H1 (cell line): ENCODE measurements at regions not wholly inside any gene's neighbourhood (a gene's known extent, or its start where the extent isn't known, plus 50 kb on each side); places are given as distances from the start of the nearest gene placed in this dataset.

Experiments used
- CTCF ChIA-PET: fragments of 300-600 bp; sonication (Branson Sonifier 250); formaldehyde crosslinking; loops from one replicate; lab custom pipeline; 2021; ENCODE audit not compliant: partially characterized antibody; lab: Charles Lee
- POLR2A ChIA-PET: fragments of 300-600 bp; sonication (Branson Sonifier 250); formaldehyde crosslinking; loops from one replicate; lab custom pipeline; 2021; ENCODE audit warnings: inconsistent platforms; ENCODE audit not compliant: partially characterized antibody; lab: Charles Lee
- DNase-seq, 2 experiments: peaks; one replicate each; pipeline versions ENCODE4 v3.0.0 to v3.0.0-alpha.2; 2010 to 2022; ENCODE audit warnings: low spot score in 2 of 2, low read depth in 1 of 2, mixed read lengths in 1 of 2
- FAIRE-seq: peaks from 2 replicates; lab custom pipeline; 2011; peaks lifted over from hg19 to GRCh38; lab: Jason Lieb, UNC
- H2AFZ ChIP-seq: 2 replicates; pipeline ENCODE4 v1.8.1; 2012; ENCODE audit warnings: low read length, inconsistent platforms
- H2AK5ac ChIP-seq: 2 replicates; pipeline ENCODE4 v1.6.1; 2013; ENCODE audit warnings: low read depth, low read length
- H2BK120ac ChIP-seq: replicated peaks from 2 replicates; pipeline ENCODE3; 2013; ENCODE audit warnings: low read depth, low read length, inconsistent platforms
- H2BK12ac ChIP-seq: 2 replicates; pipeline ENCODE4 v1.6.1; 2013; ENCODE audit warnings: low read depth, low read length
- H2BK15ac ChIP-seq: 2 replicates; pipeline ENCODE4 v1.6.1; 2013; ENCODE audit warnings: low read length
- H2BK20ac ChIP-seq: 2 replicates; pipeline ENCODE4 v1.6.1; 2013; ENCODE audit warnings: low read length
- H2BK5ac ChIP-seq: 2 replicates; pipeline ENCODE4 v1.6.1; 2013; ENCODE audit warnings: low read depth, low read length
- H3K14ac ChIP-seq: 2 replicates; pipeline ENCODE4 v1.6.1; 2013; ENCODE audit warnings: inconsistent platforms; ENCODE audit not compliant: insufficient read length
- H3K18ac ChIP-seq: 2 replicates; pipeline ENCODE4 v1.6.1; 2013; ENCODE audit warnings: low read length; ENCODE audit errors: extremely low read depth
- H3K23ac ChIP-seq: 2 replicates; pipeline ENCODE4 v1.6.1; 2013; ENCODE audit warnings: inconsistent platforms; ENCODE audit not compliant: insufficient read length
- H3K23me2 ChIP-seq: 2 replicates; pipeline ENCODE4 v1.6.1; 2013; ENCODE audit warnings: low read depth, low read length
- H3K27ac ChIP-seq: 2 replicates; pipeline ENCODE4 v1.6.1; 2011; ENCODE audit warnings: low read depth, low read length, inconsistent platforms
- H3K27me3 ChIP-seq, 4 experiments: replicated peaks in 1 of 4; 1 replicate in 1 of 4; 2 replicates in 3 of 4; pipeline versions ENCODE4 v1.6.1 to v1.8.1; 2011 to 2013; ENCODE audit warnings: low read length in 3 of 4, mild to moderate bottlenecking in 3 of 4, inconsistent platforms in 2 of 4, mixed read lengths in 2 of 4, moderate library complexity in 1 of 4; ENCODE audit not compliant: control insufficient read depth in 3 of 4, insufficient read depth in 3 of 4; ENCODE audit errors: extremely low read depth in 1 of 4
- H3K36me3 ChIP-seq, 4 experiments: 2 replicates each; pipeline versions ENCODE4 v1.6.1 to v1.8.1; 2011 to 2013; ENCODE audit warnings: mild to moderate bottlenecking in 4 of 4, low read length in 3 of 4, moderate library complexity in 2 of 4, control low read depth in 1 of 4, inconsistent platforms in 1 of 4; ENCODE audit not compliant: insufficient read depth in 4 of 4, control insufficient read depth in 2 of 4
- H3K4ac ChIP-seq: replicated peaks from 2 replicates; pipeline ENCODE3; 2013; ENCODE audit warnings: low read length, low read depth, mixed read lengths, inconsistent platforms; ENCODE audit not compliant: insufficient read length
- H3K4me1 ChIP-seq, 4 experiments: replicated peaks in 1 of 4; 1 replicate in 1 of 4; 2 replicates in 3 of 4; pipeline versions ENCODE4 v1.6.1 to v1.8.1; 2011 to 2013; ENCODE audit warnings: low read length in 3 of 4, inconsistent platforms in 2 of 4, mixed read lengths in 1 of 4; ENCODE audit not compliant: insufficient read depth in 4 of 4, control insufficient read depth in 3 of 4
- H3K4me2 ChIP-seq, 2 experiments: 2 replicates each; pipeline versions ENCODE4 v1.6.1 to v1.8.1; 2011 to 2013; ENCODE audit warnings: low read depth in 2 of 2, low read length in 2 of 2, control low read depth in 1 of 2, inconsistent platforms in 1 of 2, mild to moderate bottlenecking in 1 of 2; ENCODE audit not compliant: insufficient read depth in 1 of 2
- H3K4me3 ChIP-seq, 4 experiments: fragments of 200-600, 300-600 bp in 1 of 4; sonication (generic), shearing (Covaris generic), sonication (Bioruptor Twin) in 1 of 4; 2 replicates each; pipeline versions ENCODE4 v1.5.1 to v1.8.1; 2011 to 2016; ENCODE audit warnings: low read length in 4 of 4, low read depth in 3 of 4, control low read depth in 2 of 4, inconsistent platforms in 2 of 4, mild to moderate bottlenecking in 2 of 4, mixed read lengths in 1 of 4, moderate library complexity in 1 of 4; ENCODE audit not compliant: insufficient read depth in 2 of 4; ENCODE audit errors: extremely low read depth in 1 of 4
- H3K56ac ChIP-seq: replicated peaks from 2 replicates; pipeline ENCODE3; 2013; ENCODE audit warnings: low read depth, mild to moderate bottlenecking, mixed read lengths, low read length, inconsistent platforms; ENCODE audit not compliant: insufficient read length
- H3K79me1 ChIP-seq: 2 replicates; pipeline ENCODE4 v1.6.1; 2013; ENCODE audit warnings: low read depth, low read length, control low read depth
- H3K79me2 ChIP-seq, 2 experiments: 2 replicates each; pipeline versions ENCODE4 v1.6.1 to v1.8.1; 2012 to 2013; ENCODE audit warnings: low read length in 2 of 2, mild to moderate bottlenecking in 2 of 2, inconsistent platforms in 1 of 2; ENCODE audit not compliant: insufficient read depth in 2 of 2, control insufficient read depth in 1 of 2
- H3K9ac ChIP-seq, 4 experiments: replicated peaks in 1 of 4; 1 replicate in 1 of 4; 2 replicates in 3 of 4; pipeline versions ENCODE4 v1.6.1 to v1.8.1; 2011 to 2013; ENCODE audit warnings: low read depth in 3 of 4, low read length in 3 of 4, control low read depth in 2 of 4, mild to moderate bottlenecking in 2 of 4, moderate library complexity in 2 of 4, inconsistent platforms in 1 of 4; ENCODE audit errors: extremely low read depth in 1 of 4
- H3K9me3 ChIP-seq, 2 experiments: 2 replicates each; pipeline versions ENCODE4 v1.6.1 to v1.8.1; 2012 to 2013; ENCODE audit warnings: mild to moderate bottlenecking in 2 of 2, moderate library complexity in 2 of 2, control low read depth in 1 of 2, inconsistent platforms in 1 of 2, low read depth in 1 of 2, low read length in 1 of 2, mixed read lengths in 1 of 2; ENCODE audit not compliant: insufficient read depth in 2 of 2
- H4K20me1 ChIP-seq, 2 experiments: replicated peaks in 1 of 2; 2 replicates each; pipeline versions ENCODE3 to v1.8.1; 2011 to 2013; ENCODE audit warnings: inconsistent platforms in 2 of 2, low read length in 2 of 2, mild to moderate bottlenecking in 1 of 2; ENCODE audit not compliant: insufficient read depth in 2 of 2, control insufficient read depth in 1 of 2
- H4K5ac ChIP-seq: 2 replicates; pipeline ENCODE4 v1.6.1; 2013; ENCODE audit warnings: low read length, low read depth, mixed read lengths, inconsistent platforms; ENCODE audit not compliant: insufficient read length
- H4K8ac ChIP-seq: 2 replicates; pipeline ENCODE4 v1.8.0; 2013; ENCODE audit warnings: mild to moderate bottlenecking, moderate library complexity, low read length, inconsistent platforms; ENCODE audit not compliant: insufficient read depth; ENCODE audit errors: extremely low read depth
- H4K91ac ChIP-seq: replicated peaks from 2 replicates; pipeline ENCODE3; 2013; ENCODE audit warnings: low read length, mixed read lengths, inconsistent platforms; ENCODE audit not compliant: insufficient read length
- BACH1 ChIP-seq: IDR thresholded peaks from 2 replicates; pipeline ENCODE4 v1.6.1; 2012; ENCODE audit warnings: low read length, improper control_type of control experiment
- CEBPB ChIP-seq: IDR thresholded peaks from 2 replicates; pipeline ENCODE4 v1.6.1; 2012; ENCODE audit warnings: low read depth, low read length
- CHD2 ChIP-seq: IDR thresholded peaks from 2 replicates; pipeline ENCODE4 v1.6.1; 2012; ENCODE audit warnings: low read length, improper control_type of control experiment
- EP300 ChIP-seq, 2 experiments: IDR thresholded peaks; 1 replicate in 1 of 2; 2 replicates in 1 of 2; pipeline ENCODE4 v1.6.1; 2011 to 2012; ENCODE audit warnings: low read depth in 2 of 2, low read length in 2 of 2, mild to moderate bottlenecking in 2 of 2, borderline replicate concordance in 1 of 2, inconsistent platforms in 1 of 2, moderate library complexity in 1 of 2
- EZH2 ChIP-seq: fragments of 200-600 bp; sonication (generic); IDR thresholded peaks from 2 replicates; pipeline ENCODE4 v1.7.1; 2012; ENCODE audit warnings: low read depth, mild to moderate bottlenecking, moderate library complexity, low read length, inconsistent platforms; ENCODE audit not compliant: severe bottlenecking
- HDAC6 ChIP-seq: IDR thresholded peaks from one replicate; pipeline ENCODE4 v1.7.1; 2012; ENCODE audit warnings: low read depth, mild to moderate bottlenecking, inconsistent platforms, low read length, moderate library complexity
- KDM4A ChIP-seq: IDR thresholded peaks from one replicate; pipeline ENCODE4 v1.7.1; 2012; ENCODE audit warnings: low read depth, mild to moderate bottlenecking, moderate library complexity, low read length, inconsistent platforms; ENCODE audit not compliant: severe bottlenecking
- POLR2AphosphoS5 ChIP-seq: IDR thresholded peaks from 2 replicates; pipeline ENCODE4 v1.6.1; 2011; ENCODE audit warnings: low read depth, low read length
- SP2 ChIP-seq: IDR thresholded peaks from 2 replicates; pipeline ENCODE4 v1.6.1; 2012; ENCODE audit warnings: mild to moderate bottlenecking, low read length, inconsistent platforms
- TEAD4 ChIP-seq: IDR thresholded peaks from 2 replicates; pipeline ENCODE4 v1.6.1; 2012; ENCODE audit warnings: low read depth, low read length, inconsistent platforms, mixed read lengths
- YY1 ChIP-seq: IDR thresholded peaks from 2 replicates; pipeline ENCODE4 v1.6.1; 2011; ENCODE audit warnings: low read depth, mild to moderate bottlenecking, low read length
- WGBS, 2 experiments: shearing (Covaris generic) in 1 of 2; methylation state at CpG; one replicate each; pipeline versions ENCODE4 v1.1.6 to v1.1.7; 2013 to 2015; ENCODE audit warnings: low lambda C conversion rate in 2 of 2, mixed read lengths in 2 of 2, inconsistent platforms in 1 of 2, low coverage in 1 of 2, missing lambda C conversion rate in 1 of 2; ENCODE audit not compliant: insufficient replicate concordance in 2 of 2, insufficient coverage in 1 of 2, insufficient read length in 1 of 2; ENCODE audit errors: extremely low coverage in 1 of 2, missing lambda C conversion rate in 1 of 2; 5-methylcytosine and 5-hydroxymethylcytosine counted together
- TF ChIP-seq, protein P1 (sequence below): IDR thresholded peaks from 2 replicates; pipeline ENCODE4 v1.6.1; 2012; ENCODE audit warnings: inconsistent platforms

DNA sequence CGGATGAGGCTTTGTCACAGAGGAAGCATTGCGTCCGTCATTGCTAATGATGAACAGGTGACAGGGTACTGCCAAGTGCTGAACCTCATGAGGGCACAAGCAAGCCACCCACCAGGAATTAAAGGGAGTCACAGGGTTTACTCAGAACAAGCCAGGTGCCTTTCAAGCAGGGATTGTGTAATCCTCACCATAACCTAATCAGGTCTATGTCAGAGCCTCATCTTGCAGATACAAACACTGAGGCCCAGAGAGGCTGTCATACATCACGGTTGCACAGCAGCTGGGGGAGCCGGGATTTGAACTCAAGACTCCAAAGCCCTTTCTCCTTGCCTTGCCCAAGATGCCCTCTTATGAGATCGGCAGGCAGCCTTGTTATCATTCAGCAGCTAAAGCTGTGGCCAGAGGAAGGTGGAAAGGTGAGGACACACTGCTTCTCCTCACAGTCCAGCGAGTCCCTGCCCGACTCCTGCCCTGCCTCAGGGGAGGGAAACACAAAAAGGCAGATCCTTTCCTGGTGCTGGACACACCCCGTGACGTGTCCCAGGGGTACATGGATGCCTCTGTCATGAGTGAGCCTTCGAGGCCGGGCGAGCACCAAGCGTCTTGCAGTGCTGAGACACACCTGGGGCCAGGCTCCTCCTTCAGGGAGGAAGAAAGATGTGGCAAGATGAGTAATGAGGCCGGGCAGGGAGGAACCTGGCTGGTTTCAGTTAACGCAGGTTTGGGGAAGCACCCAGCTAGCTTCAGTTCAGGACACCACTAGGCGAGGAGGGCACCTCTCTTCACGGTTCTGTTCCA is 214.9 kb downstream of the LY86 start:
- no peak overlapping the region for H3K9ac ChIP-seq
- no peak overlapping the region; the same call in 1 of the 2 replicates for H2BK15ac ChIP-seq
- no peak overlapping the region for H2BK20ac ChIP-seq
- no peak overlapping the region for H2AFZ ChIP-seq
- H3K36me3 ChIP-seq, result no peaks in the 10 kb centered on the region
- H3K27me3 ChIP-seq, result no peaks in the 10 kb centered on the region
- H3K14ac ChIP-seq, result no peak overlapping the region
- H3K4me2 ChIP-seq, result no peak overlapping the region
- H3K18ac ChIP-seq, result no peak overlapping the region
- no peaks in the 10 kb centered on the region for H3K79me2 ChIP-seq
- no peaks in the 10 kb centered on the region for H3K9me3 ChIP-seq
- FAIRE-seq (no peak), DNase-seq (no peak)
- 84% methylated on average over 18 of the region's 18 CpGs; no CpG with 5 or more reads in 1 of the 2 experiments for WGBS, 2 experiments
- H3K4me3 ChIP-seq, result no peak overlapping the region
- no peak overlapping the region for H2BK5ac ChIP-seq
- H2BK120ac ChIP-seq, result no peak overlapping the region
- H3K56ac ChIP-seq, result no peak overlapping the region
- H4K8ac ChIP-seq, result no peak overlapping the region
- H3K4ac ChIP-seq, result no peak overlapping the region
- H4K91ac ChIP-seq, result no peak overlapping the region
- no peak overlapping the region for H3K23ac ChIP-seq
- TF ChIP-seq SP2 (no peak), EZH2 (no peak), HDAC6 (no peak), EP300 (IDR thresholded peaks at IDR 0.05; ENCODE audit: borderline replicate concordance in 1 of 2, low read depth in 2 of 2, low read length in 2 of 2) (no peak), KDM4A (no peak), YY1 (no peak), TEAD4 (no peak), POLR2AphosphoS5 (no peak), CEBPB (no peak), BACH1 (no peak), CHD2 (no peak)
- TF ChIP-seq, protein P1, sequence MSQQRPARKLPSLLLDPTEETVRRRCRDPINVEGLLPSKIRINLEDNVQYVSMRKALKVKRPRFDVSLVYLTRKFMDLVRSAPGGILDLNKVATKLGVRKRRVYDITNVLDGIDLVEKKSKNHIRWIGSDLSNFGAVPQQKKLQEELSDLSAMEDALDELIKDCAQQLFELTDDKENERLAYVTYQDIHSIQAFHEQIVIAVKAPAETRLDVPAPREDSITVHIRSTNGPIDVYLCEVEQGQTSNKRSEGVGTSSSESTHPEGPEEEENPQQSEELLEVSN, result no peak
- no peak overlapping the region for H3K27ac ChIP-seq
- H3K4me1 ChIP-seq, result no peaks in the 10 kb centered on the region
- H2AK5ac ChIP-seq, result no peak overlapping the region
- no peak overlapping the region for H4K5ac ChIP-seq
- ChIA-PET CTCF (interaction anchor here (0.6 to 1.1 kb wide), 2 partner anchors 19 to 44 kb away, joined by 3 read pairs; no protein-coding TSS in a partner anchor), POLR2A (interaction anchor here (0.8 kb wide), 1 partner anchor 15 kb away, joined by 3 read pairs; no protein-coding TSS in a partner anchor)
- H3K79me1 ChIP-seq, result no peaks in the 10 kb centered on the region
- no peak overlapping the region for H2BK12ac ChIP-seq
- peaks cover 4% of the 10 kb centered on the region; the same call in 1 of the 2 replicates for H3K23me2 ChIP-seq
- no peaks in the 10 kb centered on the region for H4K20me1 ChIP-seq
